ENCODE measurements at regions not wholly inside any gene's neighbourhood (a gene's known extent, or its start where the extent isn't known, plus 50 kb on each side); places are given as distances from the start of the nearest gene placed in this dataset.

DNA sequence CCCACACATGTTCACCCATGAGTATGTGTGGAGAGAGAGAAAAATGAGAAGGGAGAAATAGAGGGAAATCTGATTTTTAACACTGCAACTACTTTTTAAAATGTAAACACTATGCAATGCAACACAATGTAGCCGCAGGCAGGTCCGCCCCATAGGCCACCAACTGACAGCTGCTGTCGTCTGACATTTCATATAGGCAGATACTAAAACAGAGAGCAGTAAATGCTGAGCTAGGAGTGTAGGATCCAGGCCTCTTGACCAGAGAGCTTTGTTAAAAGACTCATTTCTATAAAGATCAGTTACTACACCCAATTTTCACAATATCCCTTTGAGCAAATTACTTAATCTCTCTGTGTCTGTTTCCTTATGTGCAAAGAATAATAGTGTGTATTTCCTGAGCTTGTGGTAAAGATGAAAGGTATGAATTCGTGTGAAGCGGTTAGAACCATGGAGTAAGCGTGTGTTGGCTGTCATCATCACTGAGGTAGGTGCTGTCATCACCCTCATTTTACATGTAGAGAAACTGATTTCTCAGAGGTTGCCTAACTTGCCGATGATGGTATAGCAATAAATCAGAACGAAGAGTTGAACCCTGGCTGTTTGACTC, 55.2 kb upstream of the PDE8B start:
- no peak for TF ChIP-seq FOXM1 (IDR thresholded peaks at IDR 0.05; ENCODE audit: low read depth)
- no peak for TF ChIP-seq RFX5 (IDR thresholded peaks at IDR 0.05; ENCODE audit: low read length)
- no peak for TF ChIP-seq EZH2phosphoT487 (IDR thresholded peaks at IDR 0.05; ENCODE audit: borderline replicate concordance, low read depth)
- TF ChIP-seq, protein P1, sequence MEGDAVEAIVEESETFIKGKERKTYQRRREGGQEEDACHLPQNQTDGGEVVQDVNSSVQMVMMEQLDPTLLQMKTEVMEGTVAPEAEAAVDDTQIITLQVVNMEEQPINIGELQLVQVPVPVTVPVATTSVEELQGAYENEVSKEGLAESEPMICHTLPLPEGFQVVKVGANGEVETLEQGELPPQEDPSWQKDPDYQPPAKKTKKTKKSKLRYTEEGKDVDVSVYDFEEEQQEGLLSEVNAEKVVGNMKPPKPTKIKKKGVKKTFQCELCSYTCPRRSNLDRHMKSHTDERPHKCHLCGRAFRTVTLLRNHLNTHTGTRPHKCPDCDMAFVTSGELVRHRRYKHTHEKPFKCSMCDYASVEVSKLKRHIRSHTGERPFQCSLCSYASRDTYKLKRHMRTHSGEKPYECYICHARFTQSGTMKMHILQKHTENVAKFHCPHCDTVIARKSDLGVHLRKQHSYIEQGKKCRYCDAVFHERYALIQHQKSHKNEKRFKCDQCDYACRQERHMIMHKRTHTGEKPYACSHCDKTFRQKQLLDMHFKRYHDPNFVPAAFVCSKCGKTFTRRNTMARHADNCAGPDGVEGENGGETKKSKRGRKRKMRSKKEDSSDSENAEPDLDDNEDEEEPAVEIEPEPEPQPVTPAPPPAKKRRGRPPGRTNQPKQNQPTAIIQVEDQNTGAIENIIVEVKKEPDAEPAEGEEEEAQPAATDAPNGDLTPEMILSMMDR (IDR thresholded peaks at IDR 0.05): no peak
- no peak for TF ChIP-seq NFIC (IDR thresholded peaks at IDR 0.05; ENCODE audit: borderline replicate concordance)
- no peak for TF ChIP-seq GABPA (IDR thresholded peaks at IDR 0.05; ENCODE audit: low read depth)
- no peak for TF ChIP-seq MXI1 (IDR thresholded peaks at IDR 0.05; ENCODE audit: low read depth, low read length)
- no peak for TF ChIP-seq TCF12 (IDR thresholded peaks at IDR 0.05)
- no peak for TF ChIP-seq RCOR1 (IDR thresholded peaks at IDR 0.05; ENCODE audit: low read length)
- TF ChIP-seq, protein P2, sequence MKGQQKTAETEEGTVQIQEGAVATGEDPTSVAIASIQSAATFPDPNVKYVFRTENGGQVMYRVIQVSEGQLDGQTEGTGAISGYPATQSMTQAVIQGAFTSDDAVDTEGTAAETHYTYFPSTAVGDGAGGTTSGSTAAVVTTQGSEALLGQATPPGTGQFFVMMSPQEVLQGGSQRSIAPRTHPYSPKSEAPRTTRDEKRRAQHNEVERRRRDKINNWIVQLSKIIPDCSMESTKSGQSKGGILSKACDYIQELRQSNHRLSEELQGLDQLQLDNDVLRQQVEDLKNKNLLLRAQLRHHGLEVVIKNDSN (IDR thresholded peaks at IDR 0.05; ENCODE audit: borderline replicate concordance, low read depth): no peak
- TF ChIP-seq, protein P3, sequence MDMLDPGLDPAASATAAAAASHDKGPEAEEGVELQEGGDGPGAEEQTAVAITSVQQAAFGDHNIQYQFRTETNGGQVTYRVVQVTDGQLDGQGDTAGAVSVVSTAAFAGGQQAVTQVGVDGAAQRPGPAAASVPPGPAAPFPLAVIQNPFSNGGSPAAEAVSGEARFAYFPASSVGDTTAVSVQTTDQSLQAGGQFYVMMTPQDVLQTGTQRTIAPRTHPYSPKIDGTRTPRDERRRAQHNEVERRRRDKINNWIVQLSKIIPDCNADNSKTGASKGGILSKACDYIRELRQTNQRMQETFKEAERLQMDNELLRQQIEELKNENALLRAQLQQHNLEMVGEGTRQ (IDR thresholded peaks at IDR 0.05; ENCODE audit: borderline replicate concordance, low read depth, low read length): no peak
- TF ChIP-seq SIN3A (IDR thresholded peaks at IDR 0.05; ENCODE audit: borderline replicate concordance, low read depth, low read length): no peak

Data from SK-N-SH (cell line).